ENCODE measurements at regions not wholly inside any gene's neighbourhood (a gene's known extent, or its start where the extent isn't known, plus 50 kb on each side); places are given as distances from the start of the nearest gene placed in this dataset.

DNA sequence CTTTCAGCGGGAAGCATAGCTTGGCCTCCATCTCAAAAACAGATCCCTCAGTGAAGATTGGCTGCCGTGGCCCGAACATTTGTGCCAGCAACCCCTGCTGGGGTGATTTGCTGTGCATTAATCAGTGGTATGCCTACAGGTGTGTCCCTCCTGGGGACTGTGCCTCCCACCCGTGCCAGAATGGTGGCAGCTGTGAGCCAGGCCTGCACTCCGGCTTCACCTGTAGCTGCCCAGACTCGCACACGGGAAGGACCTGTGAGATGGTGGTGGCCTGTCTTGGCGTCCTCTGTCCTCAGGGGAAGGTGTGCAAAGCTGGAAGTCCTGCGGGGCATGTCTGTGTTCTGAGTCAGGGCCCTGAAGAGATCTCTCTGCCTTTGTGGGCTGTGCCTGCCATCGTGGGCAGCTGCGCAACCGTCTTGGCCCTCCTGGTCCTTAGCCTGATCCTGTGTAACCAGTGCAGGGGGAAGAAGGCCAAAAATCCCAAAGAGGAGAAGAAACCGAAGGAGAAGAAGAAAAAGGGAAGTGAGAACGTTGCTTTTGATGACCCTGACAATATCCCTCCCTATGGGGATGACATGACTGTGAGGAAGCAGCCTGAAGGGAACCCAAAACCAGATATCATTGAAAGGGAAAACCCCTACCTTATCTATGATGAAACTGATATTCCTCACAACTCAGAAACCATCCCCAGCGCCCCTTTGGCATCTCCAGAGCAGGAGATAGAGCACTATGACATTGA is 175.4 kb downstream of the FAT4 start:
- 80 to 88% methylated on average over 15 of the region's 15 CpGs for WGBS, 2 donors
- DNase-seq: no peak
- Histone ChIP-seq H3K4me3 (no peak overlapping the region), H3K27ac (no peak overlapping the region), H3K27me3 (no peaks in the 10 kb centered on the region), H3K9me3 (no peaks in the 10 kb centered on the region), H3K36me3 (peaks cover 0 to 51% (median 16%) of the 10 kb centered on the region in 4 donors), H3K4me1 (no peaks in the 10 kb centered on the region)
- intact Hi-C loops (cut with DNase I): no loop called here
- TF ChIP-seq POLR2A (IDR thresholded peaks at IDR 0.05): no peak
- TF ChIP-seq, protein P1, sequence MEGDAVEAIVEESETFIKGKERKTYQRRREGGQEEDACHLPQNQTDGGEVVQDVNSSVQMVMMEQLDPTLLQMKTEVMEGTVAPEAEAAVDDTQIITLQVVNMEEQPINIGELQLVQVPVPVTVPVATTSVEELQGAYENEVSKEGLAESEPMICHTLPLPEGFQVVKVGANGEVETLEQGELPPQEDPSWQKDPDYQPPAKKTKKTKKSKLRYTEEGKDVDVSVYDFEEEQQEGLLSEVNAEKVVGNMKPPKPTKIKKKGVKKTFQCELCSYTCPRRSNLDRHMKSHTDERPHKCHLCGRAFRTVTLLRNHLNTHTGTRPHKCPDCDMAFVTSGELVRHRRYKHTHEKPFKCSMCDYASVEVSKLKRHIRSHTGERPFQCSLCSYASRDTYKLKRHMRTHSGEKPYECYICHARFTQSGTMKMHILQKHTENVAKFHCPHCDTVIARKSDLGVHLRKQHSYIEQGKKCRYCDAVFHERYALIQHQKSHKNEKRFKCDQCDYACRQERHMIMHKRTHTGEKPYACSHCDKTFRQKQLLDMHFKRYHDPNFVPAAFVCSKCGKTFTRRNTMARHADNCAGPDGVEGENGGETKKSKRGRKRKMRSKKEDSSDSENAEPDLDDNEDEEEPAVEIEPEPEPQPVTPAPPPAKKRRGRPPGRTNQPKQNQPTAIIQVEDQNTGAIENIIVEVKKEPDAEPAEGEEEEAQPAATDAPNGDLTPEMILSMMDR (IDR thresholded peaks at IDR 0.05): no peak
- no peak for TF ChIP-seq EP300 (IDR thresholded peaks at IDR 0.05)
- no peak for TF ChIP-seq POLR2AphosphoS5 (IDR thresholded peaks at IDR 0.05)

DNA sequence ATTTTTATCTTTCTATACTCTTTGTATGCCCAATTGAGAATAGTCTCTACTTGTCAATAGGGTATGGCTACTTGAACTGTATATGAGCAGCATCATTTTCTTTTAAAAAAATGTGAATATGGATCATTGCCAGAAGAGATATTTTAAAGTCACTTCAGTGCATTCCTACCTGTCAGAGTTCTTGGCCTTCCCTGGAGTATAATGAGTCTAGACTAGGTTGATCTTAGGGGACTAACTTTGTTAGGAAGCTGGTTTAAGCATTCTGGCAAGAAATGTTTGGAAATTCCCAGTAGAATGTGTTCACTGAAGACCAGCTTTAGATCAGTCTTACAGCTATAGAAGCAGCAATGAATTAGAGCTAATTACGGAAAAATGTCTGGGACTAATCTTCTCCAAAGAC is 178.2 kb downstream of the FAT4 start:
- Histone ChIP-seq H3K27ac (no peak overlapping the region), H3K9me3 (no peaks in the 10 kb centered on the region), H3K36me3 (peaks cover 0 to 34% (median 14%) of the 10 kb centered on the region in 4 donors), H3K27me3 (no peaks in the 10 kb centered on the region), H3K4me1 (no peaks in the 10 kb centered on the region), H3K4me3 (no peak overlapping the region)
- DNase-seq: no peak
- WGBS, 2 donors: 89 to 93% methylated on average over 1 of the region's 1 CpG
- intact Hi-C loops (cut with DNase I): no loop called here
- TF ChIP-seq POLR2AphosphoS5 (IDR thresholded peaks at IDR 0.05): no peak

DNA sequence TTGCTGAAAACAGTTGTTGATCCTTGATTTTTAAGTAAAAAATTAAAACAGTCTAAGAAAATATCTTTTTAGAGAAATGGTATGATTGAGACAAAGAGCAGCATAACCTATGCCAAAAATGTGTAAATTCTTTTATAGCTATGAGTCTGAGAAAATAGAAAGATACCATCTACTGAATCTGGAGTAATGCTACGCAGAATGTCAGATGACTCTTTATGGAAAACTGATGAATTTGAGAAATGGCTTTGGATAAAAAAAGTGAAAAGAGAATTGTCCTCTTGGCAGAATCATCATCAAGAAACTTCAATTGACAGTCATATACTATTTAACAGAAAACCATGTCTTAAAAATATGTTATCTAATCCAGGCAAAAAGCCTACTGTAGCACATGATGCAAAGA is 183.1 kb downstream of the FAT4 start:
- DNase-seq: no peak
- H3K9me3 ChIP-seq: no peaks in the 10 kb centered on the region
- no peaks in the 10 kb centered on the region for H3K4me1 ChIP-seq
- no peaks in the 10 kb centered on the region for H3K36me3 ChIP-seq
- TF ChIP-seq POLR2AphosphoS5 (IDR thresholded peaks at IDR 0.05) (no peak), POLR2A (IDR thresholded peaks at IDR 0.05) (no peak), EP300 (IDR thresholded peaks at IDR 0.05) (no peak)
- TF ChIP-seq, protein P1 (IDR thresholded peaks at IDR 0.05): no peak
- intact Hi-C loops (cut with DNase I): no loop called here
- no peak overlapping the region for H3K4me3 ChIP-seq
- no peak overlapping the region for H3K27ac ChIP-seq
- WGBS, 2 donors: 93 to 97% methylated on average over 1 of the region's 1 CpG
- H3K27me3 ChIP-seq: no peaks in the 10 kb centered on the region

DNA sequence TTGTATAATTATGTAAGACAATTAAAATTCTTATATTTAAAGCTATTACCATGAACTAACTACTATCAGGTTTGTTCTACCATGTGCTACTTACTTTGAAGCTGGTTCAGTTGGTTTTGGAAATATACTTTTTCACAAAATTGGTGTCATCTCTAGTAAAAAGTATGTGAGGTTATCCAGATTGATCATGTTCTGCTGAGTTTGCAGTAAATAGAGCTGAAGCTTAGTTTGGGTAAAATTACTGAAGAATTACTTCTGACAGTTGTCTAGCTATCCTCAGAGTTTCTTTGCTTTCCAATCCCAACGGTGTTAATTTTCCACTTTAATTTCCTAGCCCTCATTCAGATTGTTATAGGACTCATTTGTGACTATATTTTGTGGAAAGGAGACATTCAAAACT is 184.2 kb downstream of the FAT4 start:
- Histone ChIP-seq H3K27ac (no peak overlapping the region), H3K4me1 (no peaks in the 10 kb centered on the region), H3K9me3 (no peaks in the 10 kb centered on the region), H3K36me3 (no peaks in the 10 kb centered on the region), H3K27me3 (no peaks in the 10 kb centered on the region), H3K4me3 (no peak overlapping the region)
- no peak for TF ChIP-seq POLR2AphosphoS5 (IDR thresholded peaks at IDR 0.05)
- no peak for TF ChIP-seq POLR2A (IDR thresholded peaks at IDR 0.05)
- TF ChIP-seq EP300 (IDR thresholded peaks at IDR 0.05): no peak
- TF ChIP-seq, protein P1 (IDR thresholded peaks at IDR 0.05): no peak
- intact Hi-C loops (cut with DNase I): no loop called here
- DNase-seq: no peak
- WGBS, 2 donors: 63 to 84% methylated on average over 1 of the region's 1 CpG

DNA sequence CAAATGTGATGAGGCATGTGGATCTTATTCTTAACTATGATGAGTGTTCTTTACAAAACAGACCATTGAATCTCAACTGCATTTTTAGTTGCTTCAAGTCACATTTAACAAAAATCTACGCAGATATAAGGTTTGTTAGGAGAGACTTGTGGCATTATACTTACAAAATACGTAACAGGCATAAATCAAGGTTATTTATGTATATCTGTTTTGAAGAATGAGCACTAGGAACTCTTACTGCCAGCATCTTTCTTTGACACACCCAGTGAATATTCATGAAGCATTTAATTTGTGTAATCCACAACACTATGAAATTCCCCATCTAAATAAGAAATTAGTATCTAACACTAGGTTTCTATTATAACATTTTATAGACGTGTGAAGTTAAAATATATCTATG is 186.3 kb downstream of the FAT4 start:
- intact Hi-C loops (cut with DNase I): no loop called here
- 73 to 84% methylated on average over 3 of the region's 3 CpGs for WGBS, 2 donors
- Histone ChIP-seq H3K4me1 (no peaks in the 10 kb centered on the region), H3K27ac (no peak overlapping the region), H3K4me3 (no peak overlapping the region), H3K27me3 (no peaks in the 10 kb centered on the region), H3K36me3 (no peaks in the 10 kb centered on the region), H3K9me3 (no peaks in the 10 kb centered on the region)
- TF ChIP-seq EP300 (IDR thresholded peaks at IDR 0.05) (no peak), POLR2A (IDR thresholded peaks at IDR 0.05) (no peak), POLR2AphosphoS5 (IDR thresholded peaks at IDR 0.05) (no peak)
- TF ChIP-seq, protein P1 (IDR thresholded peaks at IDR 0.05): no peak
- no peak for DNase-seq
